HL-60 (cell line): ENCODE measurements at regions not wholly inside any gene's neighbourhood (a gene's known extent, or its start where the extent isn't known, plus 50 kb on each side); places are given as distances from the start of the nearest gene placed in this dataset.

Experiments
- DNase-seq, 2 experiments: peaks; one replicate each; pipeline ENCODE4 v3.0.0-alpha.2; 2010 to 2020; ENCODE audit warnings: low read depth in 1 of 2, low spot score in 1 of 2
- H3K27ac ChIP-seq: fragments of 250-450 bp; sonication (Bioruptor Pico); replicated peaks from 2 replicates; pipeline ENCODE4 v1.5.1; 2020; ENCODE audit warnings: mild to moderate bottlenecking, moderate library complexity
- H3K27me3 ChIP-seq: fragments of 250-450 bp; sonication (Bioruptor Pico); 2 replicates; pipeline ENCODE4 v1.5.1; 2021; ENCODE audit warnings: mild to moderate bottlenecking, moderate library complexity; ENCODE audit not compliant: insufficient read depth, poor library complexity, severe bottlenecking
- H3K4me3 ChIP-seq: replicated peaks from 2 replicates; pipeline ENCODE4 v1.5.1; 2011; ENCODE audit warnings: mild to moderate bottlenecking, control low read depth, low read length; ENCODE audit not compliant: insufficient read depth
- CTCF ChIP-seq: IDR thresholded peaks from one replicate; pipeline ENCODE4 v1.5.1; 2011; ENCODE audit warnings: low read length, control low read depth, inconsistent platforms; ENCODE audit not compliant: insufficient read depth
- GABPA ChIP-seq: IDR thresholded peaks from 2 replicates; pipeline ENCODE4 v1.6.1; 2012; ENCODE audit warnings: low read depth
- POLR2AphosphoS5 ChIP-seq: IDR thresholded peaks from 2 replicates; pipeline ENCODE4 v1.6.1; 2012; ENCODE audit warnings: low read depth
- REST ChIP-seq: IDR thresholded peaks from 2 replicates; pipeline ENCODE4 v1.6.1; 2012; ENCODE audit warnings: low read depth; ENCODE audit not compliant: insufficient replicate concordance
- SPI1 ChIP-seq: IDR thresholded peaks from 2 replicates; pipeline ENCODE4 v1.6.1; 2012; ENCODE audit warnings: low read depth, mild to moderate bottlenecking, borderline replicate concordance

GRCh38 chr6:23510778-23511510 lies 615.1 kb upstream of the NRSN1 start:
- no peak overlapping the region for H3K27ac ChIP-seq
- H3K27me3 ChIP-seq: no peaks in the 10 kb centered on the region
- TF ChIP-seq GABPA: no peak
- no peak for TF ChIP-seq SPI1
- TF ChIP-seq POLR2AphosphoS5: no peak
- no peak for DNase-seq
- H3K4me3 ChIP-seq: no peak overlapping the region

GRCh38 chr6:23511817-23512216 lies 614.2 kb upstream of the NRSN1 start:
- H3K4me3 ChIP-seq: no peak overlapping the region
- no peak for TF ChIP-seq REST
- no peak for TF ChIP-seq GABPA
- TF ChIP-seq CTCF: no peak
- TF ChIP-seq SPI1: no peak
- TF ChIP-seq POLR2AphosphoS5: no peak
- no peak for DNase-seq
- no peaks in the 10 kb centered on the region for H3K27me3 ChIP-seq
- no peak overlapping the region for H3K27ac ChIP-seq

- DNase-seq: no peak
- H3K27me3 ChIP-seq: no peaks in the 10 kb centered on the region
- H3K4me3 ChIP-seq: no peak overlapping the region
- H3K27ac ChIP-seq: no peak overlapping the region
- TF ChIP-seq REST (no peak), CTCF (no peak), SPI1 (no peak), POLR2AphosphoS5 (no peak), GABPA (no peak)
Measured at GRCh38 chr6:23518294-23518693, 607.7 kb upstream of the NRSN1 start.

GRCh38 chr6:23522792-23523547 lies 603.0 kb upstream of the NRSN1 start:
- Histone ChIP-seq H3K27me3 (no peaks in the 10 kb centered on the region), H3K4me3 (no peak overlapping the region), H3K27ac (no peak overlapping the region)
- DNase-seq: no peak
- TF ChIP-seq SPI1: no peak
- no peak for TF ChIP-seq GABPA
- no peak for TF ChIP-seq POLR2AphosphoS5
- TF ChIP-seq REST: no peak
- no peak for TF ChIP-seq CTCF
